Endodermal cell (in vitro differentiated cells): ENCODE measurements at regions not wholly inside any gene's neighbourhood (a gene's known extent, or its start where the extent isn't known, plus 50 kb on each side); places are given as distances from the start of the nearest gene placed in this dataset.

ENCODE experiments used
- DNase-seq: peaks from one replicate; pipeline ENCODE4 v3.0.0-alpha.2; 2017
- H3K27ac ChIP-seq: 2 replicates; pipeline ENCODE4 v1.5.1; 2013; ENCODE audit warnings: mild to moderate bottlenecking, low read depth, low read length, moderate library complexity
- H3K27me3 ChIP-seq: 2 replicates; pipeline ENCODE4 v1.6.1; 2013; ENCODE audit warnings: mild to moderate bottlenecking, low read length, moderate library complexity; ENCODE audit not compliant: insufficient read depth, control insufficient read depth, poor library complexity, severe bottlenecking
- H3K36me3 ChIP-seq: 2 replicates; pipeline ENCODE4 v1.7.0; 2013; ENCODE audit warnings: mild to moderate bottlenecking, low read length, moderate library complexity; ENCODE audit not compliant: control insufficient read depth, insufficient read depth
- H3K4me1 ChIP-seq: one replicate; pipeline ENCODE4 v1.7.0; 2013; ENCODE audit warnings: low read length; ENCODE audit not compliant: control insufficient read depth, insufficient read depth
- H3K4me3 ChIP-seq: 2 replicates; pipeline ENCODE4 v1.5.1; 2013; ENCODE audit warnings: mild to moderate bottlenecking, low read length, moderate library complexity
- H3K9ac ChIP-seq: 2 replicates; pipeline ENCODE4 v1.6.1; 2013; ENCODE audit warnings: mild to moderate bottlenecking, low read length, moderate library complexity; ENCODE audit not compliant: poor library complexity, severe bottlenecking; ENCODE audit errors: extremely low read depth
- H3K9me3 ChIP-seq: 2 replicates; pipeline ENCODE4 v1.6.1; 2013; ENCODE audit warnings: mild to moderate bottlenecking, low read length, moderate library complexity; ENCODE audit not compliant: control insufficient read depth
- H3K27ac Mint-ChIP-seq: 2 replicates; pipeline ENCODE4 v1.8.0; 2020; ENCODE audit warnings: mixed read lengths
- H3K27me3 Mint-ChIP-seq: 2 replicates; pipeline ENCODE4 v1.8.0; 2021; ENCODE audit warnings: mild to moderate bottlenecking, mixed read lengths; ENCODE audit not compliant: insufficient read depth
- H3K36me3 Mint-ChIP-seq: 2 replicates; pipeline ENCODE4 v1.8.0; 2020; ENCODE audit warnings: low read depth, mixed read lengths
- H3K4me1 Mint-ChIP-seq: 2 replicates; pipeline ENCODE4 v1.8.0; 2020; ENCODE audit warnings: mixed read lengths
- H3K4me3 Mint-ChIP-seq: 2 replicates; pipeline ENCODE4 v1.8.0; 2020; ENCODE audit warnings: mild to moderate bottlenecking, moderate library complexity, mixed read lengths
- H3K9me3 Mint-ChIP-seq: 2 replicates; pipeline ENCODE4 v1.8.0; 2020; ENCODE audit warnings: mild to moderate bottlenecking, mixed read lengths
- WGBS, 2 experiments: methylation state at CpG; one replicate each; pipeline versions ENCODE4 v1.1.5 to v1.1.7; 2013; ENCODE audit warnings: missing lambda C conversion rate in 2 of 2, mixed read lengths in 1 of 2; ENCODE audit not compliant: insufficient coverage in 1 of 2, insufficient read length in 1 of 2; 5-methylcytosine and 5-hydroxymethylcytosine counted together
- TF ChIP-seq, protein P1 (sequence below): fragments of 200-600 bp; sonication (generic); conservative IDR thresholded peaks from 2 replicates; pipeline ENCODE4 v1.5.0; 2021; ENCODE audit warnings: antibody characterized with exemption, mild to moderate bottlenecking

DNA sequence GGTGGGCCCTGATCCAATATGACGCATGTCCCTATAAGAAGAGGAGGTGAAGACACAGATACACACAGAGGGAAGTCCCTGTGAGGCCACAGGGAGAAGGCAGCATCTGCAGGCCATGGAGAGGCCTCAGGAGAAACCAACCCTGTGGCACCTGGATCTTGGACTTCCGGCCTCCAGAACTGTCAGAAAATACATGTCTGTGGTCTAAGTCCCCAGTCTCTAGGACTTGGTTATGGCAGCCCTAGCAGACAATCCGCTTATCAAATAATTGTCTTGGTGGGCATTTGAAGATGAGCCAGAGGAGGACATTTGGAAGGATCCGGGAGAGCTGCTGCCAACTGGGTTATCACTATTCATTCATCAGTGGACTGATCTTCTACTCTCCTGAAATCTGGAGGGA is 57.6 kb upstream of the FOXQ1 start:
- WGBS, 2 experiments, result 93 to 94% methylated on average over 4 of the region's 4 CpGs
- Histone ChIP-seq H3K27me3 (no peaks in the 10 kb centered on the region), H3K4me3 (no peak overlapping the region), H3K36me3 (no peaks in the 10 kb centered on the region), H3K27ac (no peak overlapping the region), H3K4me1 (no peaks in the 10 kb centered on the region), H3K9me3 (no peaks in the 10 kb centered on the region), H3K9ac (no peak overlapping the region)
- Mint-ChIP-seq H3K9me3 (peaks cover 2% of the 10 kb centered on the region), H3K27ac (no peak overlapping the region), H3K4me1 (no peaks in the 10 kb centered on the region), H3K36me3 (no peaks in the 10 kb centered on the region), H3K4me3 (no peak overlapping the region), H3K27me3 (peaks cover 12% of the 10 kb centered on the region)
- no peak for DNase-seq
- TF ChIP-seq, protein P1, sequence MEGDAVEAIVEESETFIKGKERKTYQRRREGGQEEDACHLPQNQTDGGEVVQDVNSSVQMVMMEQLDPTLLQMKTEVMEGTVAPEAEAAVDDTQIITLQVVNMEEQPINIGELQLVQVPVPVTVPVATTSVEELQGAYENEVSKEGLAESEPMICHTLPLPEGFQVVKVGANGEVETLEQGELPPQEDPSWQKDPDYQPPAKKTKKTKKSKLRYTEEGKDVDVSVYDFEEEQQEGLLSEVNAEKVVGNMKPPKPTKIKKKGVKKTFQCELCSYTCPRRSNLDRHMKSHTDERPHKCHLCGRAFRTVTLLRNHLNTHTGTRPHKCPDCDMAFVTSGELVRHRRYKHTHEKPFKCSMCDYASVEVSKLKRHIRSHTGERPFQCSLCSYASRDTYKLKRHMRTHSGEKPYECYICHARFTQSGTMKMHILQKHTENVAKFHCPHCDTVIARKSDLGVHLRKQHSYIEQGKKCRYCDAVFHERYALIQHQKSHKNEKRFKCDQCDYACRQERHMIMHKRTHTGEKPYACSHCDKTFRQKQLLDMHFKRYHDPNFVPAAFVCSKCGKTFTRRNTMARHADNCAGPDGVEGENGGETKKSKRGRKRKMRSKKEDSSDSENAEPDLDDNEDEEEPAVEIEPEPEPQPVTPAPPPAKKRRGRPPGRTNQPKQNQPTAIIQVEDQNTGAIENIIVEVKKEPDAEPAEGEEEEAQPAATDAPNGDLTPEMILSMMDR, result no peak

DNA sequence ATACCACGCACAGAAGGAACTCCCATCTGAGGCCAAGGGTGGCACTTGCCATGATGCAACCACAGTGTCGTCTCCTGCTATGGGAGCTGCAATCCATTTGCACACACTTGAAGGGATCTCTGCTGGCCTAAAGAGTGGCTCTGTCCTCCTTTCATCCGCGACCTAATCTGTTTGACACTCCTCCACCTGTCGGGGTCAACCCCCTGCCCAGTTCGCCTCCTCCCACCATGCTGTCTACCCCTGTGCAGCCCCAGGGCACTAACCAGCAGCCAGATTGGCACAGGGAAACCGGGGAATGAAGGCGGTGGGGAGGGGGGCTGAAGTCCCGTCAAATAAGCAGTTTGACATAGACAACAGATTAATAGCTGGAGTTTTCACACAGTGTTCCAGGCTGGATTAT is 58.1 kb upstream of the FOXQ1 start:
- no peaks in the 10 kb centered on the region for H3K9me3 ChIP-seq
- H3K36me3 ChIP-seq, result no peaks in the 10 kb centered on the region
- 93 to 100% methylated on average over 2 to 9 of the region's 9 CpGs for WGBS, 2 experiments
- Mint-ChIP-seq H3K27ac (no peak overlapping the region), H3K36me3 (no peaks in the 10 kb centered on the region), H3K4me3 (no peak overlapping the region), H3K27me3 (peaks cover 12% of the 10 kb centered on the region), H3K4me1 (no peaks in the 10 kb centered on the region), H3K9me3 (peaks cover 4% of the 10 kb centered on the region)
- TF ChIP-seq, protein P1, result no peak
- no peaks in the 10 kb centered on the region for H3K4me1 ChIP-seq
- no peak overlapping the region for H3K9ac ChIP-seq
- no peak overlapping the region for H3K4me3 ChIP-seq
- DNase-seq, result no peak
- no peaks in the 10 kb centered on the region for H3K27me3 ChIP-seq
- no peak overlapping the region for H3K27ac ChIP-seq

DNA sequence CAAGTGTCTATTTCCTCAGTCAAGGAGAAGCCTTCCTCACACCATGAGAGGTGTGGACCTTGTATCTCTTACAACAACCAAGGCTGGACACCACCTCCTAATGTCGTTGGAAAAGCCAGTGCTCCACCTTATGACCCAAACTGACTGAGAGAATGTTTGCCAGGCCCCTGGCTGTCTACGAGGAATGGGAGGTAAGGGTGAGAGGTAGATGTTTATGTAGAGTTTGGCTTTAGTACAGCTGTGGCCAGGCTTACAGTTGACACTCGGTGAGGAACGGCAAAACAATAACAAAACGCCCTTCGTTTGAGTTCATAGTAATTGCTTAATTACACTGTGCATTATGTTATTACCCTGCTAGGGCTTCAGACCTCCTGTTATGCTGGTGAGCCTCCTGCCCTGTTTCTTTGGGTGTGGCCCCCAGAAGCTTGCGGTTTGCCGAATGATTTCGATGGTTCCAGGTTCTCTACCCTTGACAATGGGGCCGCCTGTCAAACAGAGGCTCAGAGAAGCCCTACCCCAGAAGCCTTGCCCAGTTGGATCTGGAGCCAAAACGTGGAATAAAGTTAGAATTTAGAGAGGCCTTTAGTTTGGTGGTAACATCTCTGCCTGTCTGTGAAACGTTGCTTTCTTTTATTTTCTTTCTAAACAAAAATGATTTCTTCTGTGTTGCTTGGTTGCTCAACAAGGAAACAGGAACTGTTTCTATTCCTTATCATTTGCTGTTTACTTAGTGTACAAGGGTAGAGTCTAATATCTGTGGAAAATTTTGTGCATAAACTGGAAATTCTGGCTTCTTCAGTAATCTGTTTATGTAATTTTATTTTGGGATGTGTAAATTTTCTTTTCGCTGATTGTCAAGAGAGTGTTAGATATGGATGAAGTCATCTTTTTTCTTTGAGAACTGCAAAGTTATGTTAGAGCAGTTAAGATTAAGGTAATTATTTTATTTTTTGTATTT is 60.4 kb upstream of the FOXQ1 start:
- TF ChIP-seq, protein P1, result no peak
- Mint-ChIP-seq H3K36me3 (no peaks in the 10 kb centered on the region), H3K27me3 (peaks cover 10% of the 10 kb centered on the region), H3K4me1 (no peaks in the 10 kb centered on the region), H3K27ac (no peak overlapping the region), H3K4me3 (no peak overlapping the region), H3K9me3 (peaks cover 4% of the 10 kb centered on the region)
- no peak for DNase-seq
- H3K9ac ChIP-seq, result no peak overlapping the region
- WGBS, 2 experiments, result 94 to 100% methylated on average over 7 to 13 of the region's 13 CpGs
- no peaks in the 10 kb centered on the region for H3K36me3 ChIP-seq
- no peak overlapping the region for H3K27ac ChIP-seq
- H3K4me1 ChIP-seq, result no peaks in the 10 kb centered on the region
- no peak overlapping the region for H3K4me3 ChIP-seq
- no peaks in the 10 kb centered on the region for H3K27me3 ChIP-seq
- no peaks in the 10 kb centered on the region for H3K9me3 ChIP-seq
